ENCODE measurements at regions not wholly inside any gene's neighbourhood (a gene's known extent, or its start where the extent isn't known, plus 50 kb on each side); places are given as distances from the start of the nearest gene placed in this dataset.

DNA sequence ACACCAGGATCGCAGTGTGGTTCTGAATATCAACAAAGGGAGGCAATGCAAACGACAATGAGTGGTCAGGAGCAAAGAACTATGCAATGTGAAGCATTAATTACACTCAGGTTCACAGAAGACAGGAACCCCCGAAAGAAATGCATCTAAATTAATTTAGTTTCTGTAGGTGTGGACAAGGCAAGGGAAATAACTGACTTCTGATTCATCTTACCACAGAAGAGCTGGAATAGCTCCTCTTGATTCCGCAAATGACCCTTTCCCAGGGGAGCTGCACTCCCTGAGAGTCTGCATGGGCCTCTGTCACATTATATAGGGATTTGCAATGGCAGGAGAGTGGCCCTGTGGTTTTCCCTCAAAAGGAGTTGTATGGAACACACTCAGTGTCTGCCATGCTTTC lies 263.9 kb upstream of the APCDD1 start:
- TF ChIP-seq POLR2A (IDR thresholded peaks at IDR 0.05) (no peak), CTCF (IDR thresholded peaks at IDR 0.05) (no peak), POLR2AphosphoS5 (IDR thresholded peaks at IDR 0.05) (no peak)
- intact Hi-C loops (cut with DNase I), result no loop called here
- H3K9me3 ChIP-seq, result no peaks in the 10 kb centered on the region
- no peak for DNase-seq (ENCODE audit: low spot score)
- no peak overlapping the region for H3K27ac ChIP-seq
- no peaks in the 10 kb centered on the region for H3K36me3 ChIP-seq
- H3K4me1 ChIP-seq (replicated peaks), result no peaks in the 10 kb centered on the region
- no peaks in the 10 kb centered on the region for H3K27me3 ChIP-seq (replicated peaks; ENCODE audit: insufficient read depth)
- H3K4me3 ChIP-seq, result no peak overlapping the region
- 96% methylated on average over 4 of the region's 4 CpGs for WGBS

DNA sequence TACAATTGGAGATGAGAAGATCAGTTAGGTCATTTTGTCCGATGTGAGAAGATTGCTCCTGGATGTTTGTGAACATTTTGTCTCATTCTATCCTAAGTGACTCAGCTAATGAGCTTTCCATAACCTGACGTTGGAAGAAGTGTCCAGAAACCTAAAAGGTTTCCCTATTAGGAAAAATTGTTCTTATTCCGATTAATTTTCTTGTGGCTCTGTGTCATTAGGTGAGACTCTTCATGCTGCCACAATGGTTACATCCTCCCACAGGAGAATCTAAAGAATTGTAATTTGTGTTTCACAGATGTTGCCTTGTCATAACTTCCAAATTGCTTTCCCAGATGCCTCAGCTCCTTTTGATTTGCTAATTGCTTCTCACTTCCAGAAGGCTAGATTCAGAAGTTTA lies 261.0 kb upstream of the APCDD1 start:
- TF ChIP-seq POLR2AphosphoS5 (IDR thresholded peaks at IDR 0.05) (no peak), POLR2A (IDR thresholded peaks at IDR 0.05) (no peak), CTCF (IDR thresholded peaks at IDR 0.05) (no peak)
- Histone ChIP-seq H3K4me3 (no peak overlapping the region), H3K36me3 (no peaks in the 10 kb centered on the region), H3K27ac (no peak overlapping the region), H3K27me3 (replicated peaks; ENCODE audit: insufficient read depth) (no peaks in the 10 kb centered on the region), H3K4me1 (replicated peaks) (no peaks in the 10 kb centered on the region), H3K9me3 (no peaks in the 10 kb centered on the region)
- intact Hi-C loops (cut with DNase I), result no loop called here
- 82% methylated on average over 3 of the region's 3 CpGs for WGBS
- DNase-seq (ENCODE audit: low spot score), result no peak

DNA sequence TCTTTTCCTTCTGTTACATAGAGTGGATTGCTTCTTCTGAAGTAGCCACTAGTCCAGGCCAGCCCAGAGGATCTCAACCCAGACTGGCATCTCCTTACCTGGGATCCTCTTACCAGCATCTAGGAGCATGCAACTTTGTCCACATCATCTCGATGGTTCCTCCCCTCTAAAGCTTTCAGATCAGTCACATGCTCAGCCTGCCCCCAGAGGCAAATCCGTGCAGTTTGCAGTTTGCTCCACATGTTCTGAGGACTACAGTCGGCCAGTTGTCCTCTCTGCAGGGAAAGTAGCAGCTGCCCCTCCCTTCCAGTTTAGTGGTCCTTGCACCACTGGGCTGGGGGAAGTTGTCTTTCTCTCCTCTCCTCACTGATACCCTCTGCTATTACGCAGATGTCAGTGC lies 259.8 kb upstream of the APCDD1 start:
- Histone ChIP-seq H3K4me3 (no peak overlapping the region), H3K9me3 (no peaks in the 10 kb centered on the region), H3K4me1 (replicated peaks) (no peaks in the 10 kb centered on the region), H3K27ac (no peak overlapping the region), H3K36me3 (no peaks in the 10 kb centered on the region), H3K27me3 (replicated peaks; ENCODE audit: insufficient read depth) (no peaks in the 10 kb centered on the region)
- TF ChIP-seq POLR2A (IDR thresholded peaks at IDR 0.05) (no peak), CTCF (IDR thresholded peaks at IDR 0.05) (no peak)
- intact Hi-C loops (cut with DNase I), result no loop called here
- no peak for DNase-seq (ENCODE audit: low spot score)
- WGBS, result 54% methylated on average over 4 of the region's 4 CpGs

DNA sequence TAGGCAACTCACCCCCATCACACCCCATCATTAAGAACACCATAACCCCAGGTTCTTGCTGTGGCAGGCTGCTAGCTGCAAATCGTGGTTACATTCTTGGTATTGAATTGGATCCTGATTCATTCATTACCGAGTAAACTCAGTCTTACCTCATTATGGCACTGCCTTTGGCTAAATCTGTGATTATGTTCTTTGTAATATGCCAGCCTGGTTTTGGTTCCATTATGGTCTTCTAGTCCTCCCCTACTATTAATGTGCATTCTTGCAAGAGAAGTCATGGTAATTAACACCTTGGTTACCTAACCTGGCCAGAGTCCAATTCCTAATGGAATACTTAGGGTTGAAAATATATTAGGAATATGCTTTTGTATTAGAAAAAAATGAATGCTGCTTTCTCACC lies 258.9 kb upstream of the APCDD1 start:
- intact Hi-C loops (cut with DNase I), result no loop called here
- no peak overlapping the region for H3K4me3 ChIP-seq
- H3K9me3 ChIP-seq, result no peaks in the 10 kb centered on the region
- H3K36me3 ChIP-seq, result no peaks in the 10 kb centered on the region
- H3K27me3 ChIP-seq (replicated peaks; ENCODE audit: insufficient read depth), result no peaks in the 10 kb centered on the region
- 74% methylated on average over 2 of the region's 2 CpGs for WGBS
- no peak for DNase-seq (ENCODE audit: low spot score)
- H3K27ac ChIP-seq, result no peak overlapping the region
- no peaks in the 10 kb centered on the region for H3K4me1 ChIP-seq (replicated peaks)
- TF ChIP-seq POLR2A (IDR thresholded peaks at IDR 0.05) (no peak), CTCF (IDR thresholded peaks at IDR 0.05) (no peak), POLR2AphosphoS5 (IDR thresholded peaks at IDR 0.05) (no peak)

- Histone ChIP-seq H3K27ac (no peak overlapping the region), H3K36me3 (no peaks in the 10 kb centered on the region), H3K27me3 (replicated peaks; ENCODE audit: insufficient read depth) (no peaks in the 10 kb centered on the region), H3K4me3 (no peak overlapping the region), H3K4me1 (replicated peaks) (no peaks in the 10 kb centered on the region), H3K9me3 (no peaks in the 10 kb centered on the region)
- no peak for TF ChIP-seq POLR2A (IDR thresholded peaks at IDR 0.05)
- TF ChIP-seq POLR2AphosphoS5 (IDR thresholded peaks at IDR 0.05), result no peak
- no peak for TF ChIP-seq CTCF (IDR thresholded peaks at IDR 0.05)
- intact Hi-C loops (cut with DNase I), result no loop called here
- no peak for DNase-seq (ENCODE audit: low spot score)
- WGBS, result 82% methylated on average over 12 of the region's 12 CpGs
Observed at GRCh38 chr18:10197097-10197496, 257.3 kb upstream of the APCDD1 start.

Measured in prostate gland (tissue), 2 donors.